UCSD-AML1 (cell line): ENCODE measurements at regions not wholly inside any gene's neighbourhood (a gene's known extent, or its start where the extent isn't known, plus 50 kb on each side); places are given as distances from the start of the nearest gene placed in this dataset.

Source experiments
- DNase-seq: peaks from one replicate; lab custom pipeline; 2025; ENCODE audit not compliant: unreplicated experiment; lab: John Stamatoyannopoulos, UW

- DNase-seq = no peak
These were observed 126.3 kb upstream of the PCSK2 start for GRCh38 chr20:17100506-17100905.

DNA sequence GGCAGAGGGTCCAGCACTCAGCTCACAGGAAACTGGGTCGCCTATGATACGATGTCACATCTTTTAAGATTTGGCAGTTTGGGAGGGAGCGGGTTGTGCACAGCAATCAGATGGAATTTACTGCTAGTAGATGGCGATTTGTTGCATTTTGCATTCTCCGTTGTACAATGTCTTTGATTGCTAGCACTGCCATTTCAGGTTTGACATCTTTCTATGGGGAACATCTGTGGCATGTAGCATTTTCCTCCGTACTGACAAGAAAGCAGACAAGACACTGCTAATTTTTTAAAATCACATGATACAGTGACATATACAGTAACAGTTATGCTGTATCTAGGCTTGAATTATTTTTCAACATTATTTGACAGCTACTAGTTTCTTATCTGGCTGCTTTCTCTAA, 119.7 kb upstream of the PCSK2 start:
- no peak for DNase-seq

DNA sequence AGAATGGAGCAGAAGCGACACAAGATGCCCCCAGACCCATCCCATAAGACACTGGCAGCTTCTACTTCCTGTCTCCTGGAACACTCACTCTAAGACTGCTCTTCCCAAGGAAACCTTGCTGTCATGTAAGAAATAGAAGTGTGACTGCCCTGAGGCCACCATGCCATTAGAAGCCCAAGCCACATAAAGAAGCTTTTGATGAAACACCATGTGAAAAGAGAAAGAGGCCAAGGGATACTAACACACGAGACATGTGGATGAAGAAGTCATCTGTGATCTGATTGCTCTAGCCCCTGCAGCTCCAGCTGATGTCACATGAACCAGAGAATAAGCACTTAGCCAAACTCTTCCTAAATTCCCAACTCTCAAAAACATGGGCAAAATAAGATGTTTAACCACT, 117.9 kb upstream of the PCSK2 start:
- DNase-seq = no peak

- DNase-seq = no peak
These were observed 117.5 kb upstream of the PCSK2 start for GRCh38 chr20:17109307-17109706.

GRCh38 chr20:17128206-17128605, 98.6 kb upstream of the PCSK2 start:
- DNase-seq = no peak

GRCh38 chr20:17129089-17129488, 97.8 kb upstream of the PCSK2 start:
- DNase-seq = no peak

GRCh38 chr20:17137692-17138091, 89.1 kb upstream of the PCSK2 start:
- DNase-seq = no peak

DNA sequence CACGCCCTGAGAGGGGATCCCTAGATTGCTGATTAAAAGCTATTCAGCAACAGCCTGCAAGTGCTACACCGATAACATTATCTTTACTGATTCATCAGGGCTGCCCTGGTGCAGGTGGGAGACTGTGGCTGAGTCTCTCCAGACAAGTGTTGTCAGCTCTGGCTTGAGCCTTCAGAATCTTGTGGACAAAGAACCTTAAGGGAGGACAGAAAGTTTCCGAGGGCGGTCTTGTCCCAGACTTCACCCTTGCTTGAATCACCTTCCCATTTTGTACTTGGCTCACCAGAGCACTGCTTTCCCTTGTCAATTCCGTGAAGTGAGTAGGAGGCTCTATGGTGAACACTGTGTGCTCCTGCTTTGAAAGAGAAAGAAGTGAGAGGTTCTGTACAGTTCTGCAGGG, 88.6 kb upstream of the PCSK2 start:
- no peak for DNase-seq

- DNase-seq = no peak
These were observed 85.9 kb upstream of the PCSK2 start for GRCh38 chr20:17140894-17141293.

- DNase-seq = no peak
These were observed 85.3 kb upstream of the PCSK2 start for GRCh38 chr20:17141568-17141967.

DNA sequence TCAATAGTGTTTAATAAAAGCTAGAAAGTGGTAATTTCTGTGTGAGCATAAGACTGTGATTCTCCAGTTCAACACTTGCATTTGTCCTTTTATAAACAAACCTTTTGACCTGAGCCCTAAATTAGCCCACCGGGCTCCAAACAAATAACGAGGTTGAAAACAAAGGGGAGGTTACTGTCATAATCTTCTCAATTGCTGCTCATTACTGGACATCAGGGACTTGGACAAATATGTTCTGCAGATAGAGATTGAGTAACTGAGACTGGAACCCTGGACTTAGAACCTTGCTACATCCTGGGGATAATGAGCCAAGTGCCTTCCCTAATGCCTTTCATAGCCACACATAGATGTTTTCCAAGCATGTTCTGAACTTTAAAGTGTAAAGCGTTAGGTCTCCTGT, 84.2 kb upstream of the PCSK2 start:
- no peak for DNase-seq

DNA sequence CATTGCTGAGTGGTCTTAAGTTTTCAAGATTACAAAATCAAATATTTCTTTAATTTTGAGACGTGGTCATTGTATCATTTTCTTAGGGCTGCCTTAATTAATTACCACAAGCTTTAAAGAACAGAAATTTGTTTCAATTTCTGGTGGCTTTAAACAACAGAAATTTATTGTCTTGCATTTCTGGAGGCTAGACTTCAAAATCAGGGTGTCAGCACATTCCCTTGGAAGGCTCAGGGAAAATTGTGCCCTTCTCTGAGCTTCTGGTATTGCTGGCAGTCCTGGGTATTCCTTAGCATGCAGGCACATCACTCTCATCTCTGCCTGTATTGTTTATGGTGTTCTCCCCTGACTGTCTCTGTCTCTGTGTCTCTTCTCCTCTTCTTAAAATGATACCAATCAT, 76.0 kb upstream of the PCSK2 start:
- no peak for DNase-seq

DNA sequence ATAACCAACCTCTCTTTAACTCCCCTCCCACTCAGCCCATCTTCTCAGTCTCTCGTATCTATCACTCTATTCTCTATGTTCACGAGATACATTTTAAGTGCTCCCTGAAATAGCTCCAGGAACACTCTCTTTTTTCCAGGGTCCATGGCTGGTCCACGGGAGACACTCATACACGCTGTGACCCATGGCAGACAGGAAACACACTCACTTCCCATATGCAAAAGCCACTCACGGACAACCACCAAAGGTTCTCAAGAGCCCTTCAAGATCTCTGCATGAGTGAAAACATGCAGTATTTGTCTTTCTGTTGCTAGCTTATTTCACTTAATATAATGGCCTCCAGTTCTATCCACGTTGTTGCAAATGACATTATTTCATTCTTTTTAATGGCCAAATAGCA, 71.4 kb upstream of the PCSK2 start:
- no peak for DNase-seq

- DNase-seq = no peak
These were observed 68.1 kb upstream of the PCSK2 start for GRCh38 chr20:17158701-17159100.

DNA sequence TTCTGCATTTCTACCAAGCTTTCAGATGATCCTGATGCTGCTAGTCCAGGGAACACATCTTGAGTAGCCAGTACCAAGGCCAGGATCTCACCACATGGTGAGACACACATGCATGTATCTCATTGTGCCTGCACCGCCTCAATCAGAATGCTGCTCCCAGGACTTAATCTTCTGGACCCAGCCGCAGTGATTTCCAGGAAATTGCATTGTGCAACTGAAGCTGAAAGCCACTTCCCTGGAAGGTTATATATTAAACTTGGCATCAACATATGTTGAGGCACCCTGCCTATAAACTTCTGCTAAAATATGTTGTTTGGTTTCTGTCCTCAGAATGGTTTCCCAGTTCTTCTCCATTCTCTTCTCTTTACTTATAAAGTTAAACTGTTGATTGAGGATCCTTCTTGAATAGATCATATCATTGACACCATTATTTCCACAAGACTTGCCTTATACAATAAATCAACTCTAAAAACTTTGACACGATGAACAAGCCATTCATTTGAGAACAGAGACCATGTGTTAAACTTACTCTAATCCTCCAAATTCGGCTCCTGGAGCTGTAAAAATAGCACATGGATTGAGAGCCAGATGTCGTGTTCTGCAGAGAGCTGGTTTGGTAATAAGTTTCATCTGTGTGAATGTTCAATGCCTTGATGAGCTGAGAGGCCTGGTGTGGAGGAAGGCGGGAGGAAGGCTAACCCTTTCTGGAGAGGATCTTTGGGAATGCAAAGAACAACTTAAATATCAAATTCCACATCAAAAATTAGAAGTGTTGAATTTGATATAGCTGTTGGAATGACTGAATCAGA, 65.0 kb upstream of the PCSK2 start:
- no peak for DNase-seq

- DNase-seq = no peak
These were observed 58.7 kb upstream of the PCSK2 start for GRCh38 chr20:17168026-17168612.

DNA sequence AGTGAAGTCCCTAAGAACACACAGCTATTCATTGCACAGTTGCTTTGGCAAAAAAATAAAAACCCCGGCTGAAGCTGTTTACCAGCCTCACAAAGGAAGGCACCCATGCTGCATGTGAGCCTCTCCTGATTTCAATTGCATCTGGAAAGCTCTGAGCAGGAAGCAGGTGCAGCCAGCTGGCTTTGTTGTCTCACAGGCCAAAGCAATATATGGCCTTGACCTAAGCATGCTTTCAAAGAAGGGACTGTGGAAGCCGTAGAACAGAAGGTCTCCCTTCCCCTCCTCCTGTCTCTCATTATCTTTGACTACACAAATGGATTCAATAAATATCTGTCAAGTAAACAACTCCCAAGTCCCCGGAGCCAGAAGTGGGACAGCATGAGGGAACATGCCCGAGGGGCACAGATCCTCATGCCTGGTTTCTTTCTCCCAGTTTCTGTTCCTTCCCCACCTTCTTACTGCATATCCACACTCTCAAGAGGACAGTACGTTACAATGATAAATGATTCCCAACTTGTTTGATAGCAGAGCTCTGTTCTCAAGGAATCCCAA, 57.2 kb upstream of the PCSK2 start:
- DNase-seq = no peak

DNA sequence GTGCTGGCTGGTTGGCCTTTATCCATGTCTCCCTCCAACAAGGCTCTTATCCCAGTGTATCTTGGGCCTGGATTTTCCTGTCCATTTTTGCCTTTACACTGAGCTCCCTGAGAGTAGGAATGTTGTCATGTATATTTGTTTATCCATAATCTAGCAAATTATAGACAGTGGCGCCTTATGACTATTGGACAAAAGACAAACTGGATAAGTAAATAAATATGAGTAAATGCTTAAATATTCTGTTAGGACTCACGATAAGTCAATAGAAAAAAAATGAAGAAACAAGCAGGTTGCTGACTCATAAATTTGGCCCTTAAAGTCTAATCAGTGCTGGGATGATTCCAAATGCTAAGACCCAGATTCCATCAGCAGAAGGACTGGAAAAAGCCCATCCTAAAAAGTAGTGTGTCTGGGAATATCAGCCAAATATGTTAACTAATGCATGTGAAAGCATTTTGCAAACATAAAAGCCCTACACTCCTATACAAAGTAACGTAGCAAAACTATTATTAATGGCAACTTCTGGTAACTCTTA, 55.0 kb upstream of the PCSK2 start:
- DNase-seq = no peak

- no peak for DNase-seq
These were observed 53.9 kb upstream of the PCSK2 start for GRCh38 chr20:17172836-17173516.
